ENCODE measurements at regions not wholly inside any gene's neighbourhood (a gene's known extent, or its start where the extent isn't known, plus 50 kb on each side); places are given as distances from the start of the nearest gene placed in this dataset.

- DNase-seq, result no peak
- no peaks in the 10 kb centered on the region for H3K9me1 ChIP-seq (ENCODE audit: insufficient read depth, low read length)
- H3K9ac ChIP-seq (ENCODE audit: low read depth, low read length), result no peak overlapping the region
- dilution Hi-C loops (cut with HindIII; ENCODE audit: low sequenced_read_pairs, unreplicated experiment) (no loop called here), in situ Hi-C loops (cut with MboI; ENCODE audit: low sequenced_read_pairs) (no loop called here), intact Hi-C loops (cut with micrococcal nuclease) (loop anchor here (10.0 kb wide), 1 partner anchor 246 kb away; no protein-coding TSS in a partner anchor)
- no peak overlapping the region for H3K27ac ChIP-seq (ENCODE audit: insufficient read depth, low read length)
- no peak overlapping the region for H2AFZ ChIP-seq (replicated peaks; ENCODE audit: low read length, poor library complexity)
- no peak overlapping the region for H2BK15ac ChIP-seq (ENCODE audit: low read depth, low read length)
- H3K56ac ChIP-seq (ENCODE audit: extremely low read depth, insufficient read depth, low read length), result no peak overlapping the region
- H4K5ac ChIP-seq (ENCODE audit: low read depth, low read length), result no peak overlapping the region
- H3K18ac ChIP-seq (ENCODE audit: low read depth, low read length), result no peak overlapping the region
- no peaks in the 10 kb centered on the region for H4K20me1 ChIP-seq (ENCODE audit: insufficient read depth, low read length)
- no peak for TF ChIP-seq POLR2A (IDR thresholded peaks at IDR 0.05; ENCODE audit: low read depth, low read length)
- no peak for TF ChIP-seq SMC3 (IDR thresholded peaks at IDR 0.05; ENCODE audit: low read depth, low read length)
- TF ChIP-seq RFX5 (IDR thresholded peaks at IDR 0.05; ENCODE audit: low read depth, low read length), result no peak
- TF ChIP-seq, protein P1, sequence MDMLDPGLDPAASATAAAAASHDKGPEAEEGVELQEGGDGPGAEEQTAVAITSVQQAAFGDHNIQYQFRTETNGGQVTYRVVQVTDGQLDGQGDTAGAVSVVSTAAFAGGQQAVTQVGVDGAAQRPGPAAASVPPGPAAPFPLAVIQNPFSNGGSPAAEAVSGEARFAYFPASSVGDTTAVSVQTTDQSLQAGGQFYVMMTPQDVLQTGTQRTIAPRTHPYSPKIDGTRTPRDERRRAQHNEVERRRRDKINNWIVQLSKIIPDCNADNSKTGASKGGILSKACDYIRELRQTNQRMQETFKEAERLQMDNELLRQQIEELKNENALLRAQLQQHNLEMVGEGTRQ (IDR thresholded peaks at IDR 0.05; ENCODE audit: low read depth, low read length), result no peak
- TF ChIP-seq CTCF (conservative IDR thresholded peaks at IDR 0.05; ENCODE audit: low read depth, low read length), result no peak
- no peak for TF ChIP-seq CEBPB (IDR thresholded peaks at IDR 0.05; ENCODE audit: low read depth, low read length)
- TF ChIP-seq BHLHE40 (IDR thresholded peaks at IDR 0.05; ENCODE audit: low read depth, low read length), result no peak
- TF ChIP-seq MAFK (IDR thresholded peaks at IDR 0.05; ENCODE audit: low read depth, low read length), result no peak
- TF ChIP-seq MAZ (IDR thresholded peaks at IDR 0.05; ENCODE audit: borderline replicate concordance, low read depth, low read length), result no peak
- no peak for TF ChIP-seq RCOR1 (IDR thresholded peaks at IDR 0.05; ENCODE audit: insufficient replicate concordance, low read length)
- TF ChIP-seq NFE2L2 (IDR thresholded peaks at IDR 0.05; ENCODE audit: low read depth, low read length), result no peak
- TF ChIP-seq RAD21 (IDR thresholded peaks at IDR 0.05; ENCODE audit: low read length), result no peak
- TF ChIP-seq FOS (IDR thresholded peaks at IDR 0.05; ENCODE audit: low read depth, low read length), result no peak
- no peak for TF ChIP-seq CHD1 (IDR thresholded peaks at IDR 0.05; ENCODE audit: low read depth, low read length)
- TF ChIP-seq MXI1 (IDR thresholded peaks at IDR 0.05; ENCODE audit: borderline replicate concordance, low read depth, low read length), result no peak
- no peak for TF ChIP-seq ELK1 (IDR thresholded peaks at IDR 0.05; ENCODE audit: borderline replicate concordance, low read depth, low read length)
- no CpG with 5 or more reads among the region's 3 CpGs for WGBS, 2 experiments (ENCODE audit: extremely low coverage in 2 of 2, insufficient read length in 1 of 2)
- no peak overlapping the region for H3K4me3 ChIP-seq (ENCODE audit: insufficient read depth, low read depth, low read length)
- H3K23ac ChIP-seq (ENCODE audit: low read depth, low read length), result no peak overlapping the region
- H3K14ac ChIP-seq (replicated peaks; ENCODE audit: low read depth, low read length), result no peak overlapping the region
- no peaks in the 10 kb centered on the region for H3K27me3 ChIP-seq (ENCODE audit: control insufficient read depth, insufficient read depth, low read length)
- H3K4me1 ChIP-seq (ENCODE audit: control insufficient read depth, insufficient read depth, low read length), result no peaks in the 10 kb centered on the region
- H3K4ac ChIP-seq (ENCODE audit: low read depth, low read length), result no peak overlapping the region
- no peak overlapping the region for H2BK120ac ChIP-seq (ENCODE audit: low read depth, low read length)
- no peak overlapping the region for H2BK20ac ChIP-seq (ENCODE audit: low read depth, low read length)
- H3K36me3 ChIP-seq (ENCODE audit: control insufficient read depth, insufficient read depth, low read length), result no peaks in the 10 kb centered on the region
- H4K91ac ChIP-seq (ENCODE audit: insufficient read depth, low read depth, low read length), result no peak overlapping the region
- POLR2A ChIA-PET (ENCODE audit: unreplicated experiment), result no interaction called here
- no TSS peak for BruUV-seq (replicated peaks)
- H4K8ac ChIP-seq (ENCODE audit: low read depth in 2 of 2, low read length in 2 of 2), result no peak overlapping the region
- ATAC-seq (ENCODE audit: low read depth), result no peak
- H3K4me2 ChIP-seq (ENCODE audit: low read depth, low read length), result no peak overlapping the region
- CTCF ChIA-PET, result no interaction called here
- H3K9me3 ChIP-seq (ENCODE audit: control insufficient read depth, insufficient read depth, low read length), result no peaks in the 10 kb centered on the region; the same call in 1 of the 2 replicates
- H3K79me1 ChIP-seq (ENCODE audit: low read depth in 1 of 2, low read length in 2 of 2), result no peaks in the 10 kb centered on the region
- H2AK9ac ChIP-seq (replicated peaks; ENCODE audit: low read depth, low read length, poor library complexity), result no peak overlapping the region
- no peak overlapping the region for H2BK5ac ChIP-seq (ENCODE audit: low read depth, low read length, poor library complexity, severe bottlenecking)
- H2AK5ac ChIP-seq (ENCODE audit: low read depth, low read length), result no peak overlapping the region
Measured at GRCh38 chr14:26738571-26738970, 140.7 kb upstream of the NOVA1 start.

Measured in IMR-90 (cell line).